OCI-LY3 (cell line): ENCODE measurements at regions not wholly inside any gene's neighbourhood (a gene's known extent, or its start where the extent isn't known, plus 50 kb on each side); places are given as distances from the start of the nearest gene placed in this dataset.

Experiments used
- H2AFZ ChIP-seq: fragments of 200-600, 300-600 bp; shearing (Covaris generic); 2 replicates; pipeline ENCODE4 v1.6.0; 2014; ENCODE audit warnings: antibody characterized with exemption, low read depth, low read length
- H3K27ac ChIP-seq: fragments of 200-600, 300-600 bp; sonication (generic); 2 replicates; pipeline ENCODE4 v1.5.1; 2014; ENCODE audit warnings: mild to moderate bottlenecking, low read length, moderate library complexity, mixed read lengths
- H3K27me3 ChIP-seq: fragments of 200-600, 300-600 bp; sonication (generic); 2 replicates; pipeline ENCODE4 v1.6.1; 2014; ENCODE audit warnings: low read depth, low read length, mixed read lengths
- H3K36me3 ChIP-seq: fragments of 200-600, 300-600 bp; sonication (generic); replicated peaks from 2 replicates; pipeline ENCODE3; 2014; ENCODE audit warnings: low read depth, low read length, mixed read lengths
- H3K4me1 ChIP-seq: fragments of 300-600, 200-600 bp; sonication (generic); 2 replicates; pipeline ENCODE4 v1.6.1; 2014; ENCODE audit warnings: low read length, mixed read lengths
- H3K4me2 ChIP-seq: fragments of 200-600, 300-600 bp; sonication (generic); 2 replicates; pipeline ENCODE4 v1.6.1; 2014; ENCODE audit warnings: low read length, mixed read lengths
- H3K4me3 ChIP-seq: fragments of 300-600, 200-600 bp; sonication (generic); 2 replicates; pipeline ENCODE4 v1.5.1; 2014; ENCODE audit warnings: antibody characterized with exemption, mild to moderate bottlenecking, low read length, moderate library complexity
- H3K79me2 ChIP-seq: fragments of 300-600, 200-600 bp; shearing (Covaris generic); 2 replicates; pipeline ENCODE4 v1.6.1; 2014; ENCODE audit warnings: mild to moderate bottlenecking, low read length, mixed read lengths
- H3K9ac ChIP-seq: fragments of 300-600, 200-600 bp; shearing (Covaris generic); 2 replicates; pipeline ENCODE4 v1.6.0; 2014; ENCODE audit warnings: mild to moderate bottlenecking, low read length, moderate library complexity
- H3K9me3 ChIP-seq: fragments of 200-600, 300-600 bp; shearing (Covaris generic); 2 replicates; pipeline ENCODE4 v1.6.1; 2014; ENCODE audit warnings: low read length, mixed read lengths; ENCODE audit not compliant: insufficient read depth
- H4K20me1 ChIP-seq: fragments of 200-600, 300-600 bp; sonication (generic); 2 replicates; pipeline ENCODE4 v1.6.1; 2016; ENCODE audit warnings: low read length, mixed read lengths; ENCODE audit not compliant: insufficient read depth
- CTCF ChIP-seq: fragments of 200-600, 300-600 bp; sonication (generic); IDR thresholded peaks from 2 replicates; pipeline ENCODE4 v1.5.1; 2014; ENCODE audit warnings: antibody characterized with exemption, low read length, low read depth
- EZH2phosphoT487 ChIP-seq: fragments of 200-600 bp; shearing (Covaris generic); IDR thresholded peaks from 2 replicates; pipeline ENCODE4 v1.6.1; 2018; ENCODE audit warnings: antibody characterized with exemption, mixed run types, low read depth

GRCh38 chr22:47665151-47665550, 902.7 kb downstream of the TBC1D22A start:
- H3K4me2 ChIP-seq: no peak overlapping the region
- TF ChIP-seq CTCF (no peak), EZH2phosphoT487 (no peak)

GRCh38 chr22:47663615-47664605, 901.5 kb downstream of the TBC1D22A start:
- Histone ChIP-seq H3K36me3 (no peaks in the 10 kb centered on the region), H3K27ac (no peak overlapping the region), H3K79me2 (no peaks in the 10 kb centered on the region), H3K4me3 (no peak overlapping the region), H2AFZ (no peak overlapping the region), H3K27me3 (peaks cover 3% of the 10 kb centered on the region; the same call in 1 of the 2 replicates), H3K9me3 (peaks cover 7% of the 10 kb centered on the region; the same call in 1 of the 2 replicates), H4K20me1 (no peaks in the 10 kb centered on the region), H3K9ac (no peak overlapping the region), H3K4me2 (no peak overlapping the region), H3K4me1 (no peaks in the 10 kb centered on the region)
- TF ChIP-seq CTCF (no peak), EZH2phosphoT487 (no peak)

More at GRCh38 chr22:47665151-47665550, 902.7 kb downstream of the TBC1D22A start:
- H3K9ac ChIP-seq: no peak overlapping the region
- H3K4me1 ChIP-seq: no peaks in the 10 kb centered on the region
- no peak overlapping the region for H3K27ac ChIP-seq
- no peaks in the 10 kb centered on the region for H4K20me1 ChIP-seq
- H3K79me2 ChIP-seq: no peaks in the 10 kb centered on the region
- H3K9me3 ChIP-seq: peaks cover 7% of the 10 kb centered on the region; the same call in 1 of the 2 replicates
- no peaks in the 10 kb centered on the region for H3K36me3 ChIP-seq
- peaks cover 3% of the 10 kb centered on the region; the same call in 1 of the 2 replicates for H3K27me3 ChIP-seq
- H3K4me3 ChIP-seq: no peak overlapping the region
- no peak overlapping the region for H2AFZ ChIP-seq

- Histone ChIP-seq H3K4me3 (no peak overlapping the region), H3K79me2 (no peaks in the 10 kb centered on the region), H3K27ac (no peak overlapping the region), H2AFZ (no peak overlapping the region), H3K27me3 (peaks cover 3% of the 10 kb centered on the region; the same call in 1 of the 2 replicates), H3K36me3 (no peaks in the 10 kb centered on the region), H3K9ac (no peak overlapping the region), H3K4me2 (no peak overlapping the region), H3K9me3 (0 out of 2 replicates have a peak, but pooled peaks cover 7% of the 10 kb centered on the region), H3K4me1 (no peaks in the 10 kb centered on the region), H4K20me1 (no peaks in the 10 kb centered on the region)
- TF ChIP-seq CTCF (no peak), EZH2phosphoT487 (no peak)
Observed at GRCh38 chr22:47659467-47660223, 897.2 kb downstream of the TBC1D22A start.

- Histone ChIP-seq H4K20me1 (no peaks in the 10 kb centered on the region), H3K4me3 (no peak overlapping the region), H3K4me1 (no peaks in the 10 kb centered on the region), H2AFZ (no peak overlapping the region), H3K79me2 (no peaks in the 10 kb centered on the region), H3K27me3 (peaks cover 3% of the 10 kb centered on the region; the same call in 1 of the 2 replicates), H3K9ac (no peak overlapping the region), H3K9me3 (0 out of 2 replicates have a peak, but pooled peaks cover 7% of the 10 kb centered on the region), H3K36me3 (no peaks in the 10 kb centered on the region), H3K4me2 (no peak overlapping the region), H3K27ac (no peak overlapping the region)
- TF ChIP-seq EZH2phosphoT487 (no peak), CTCF (no peak)
Observed at GRCh38 chr22:47658182-47658581, 895.7 kb downstream of the TBC1D22A start.
